HepG2 (cell line): ENCODE measurements at regions not wholly inside any gene's neighbourhood (a gene's known extent, or its start where the extent isn't known, plus 50 kb on each side); places are given as distances from the start of the nearest gene placed in this dataset.

ENCODE experiments used
- BRD4 ChIP-seq: sonication (generic); formaldehyde crosslinking; IDR thresholded peaks from 2 replicates; pipeline ENCODE4 v1.4.0; 2020; ENCODE audit warnings: missing genetic modification reagents
- CTCF ChIP-seq: sonication (generic); formaldehyde crosslinking; IDR thresholded peaks from 2 replicates; pipeline ENCODE4 v1.5.0; 2020; ENCODE audit warnings: mild to moderate bottlenecking, missing genetic modification reagents, moderate library complexity
- GABPA ChIP-seq, 2 experiments: IDR thresholded peaks; 2 replicates each; pipeline ENCODE4 v1.6.1; 2011 to 2016; ENCODE audit warnings: low read depth in 2 of 2, low read length in 1 of 2, missing biosample characterization in 1 of 2, missing genetic modification characterization in 1 of 2
- REL ChIP-seq: sonication (generic); formaldehyde crosslinking; conservative IDR thresholded peaks from 2 replicates; pipeline ENCODE4 v1.8.0; 2022; ENCODE audit warnings: mild to moderate bottlenecking, missing genetic modification reagents, moderate library complexity

GRCh38 chr10:9885761-9886160, 1131.9 kb upstream of the CELF2 start:
- TF ChIP-seq BRD4 (no peak), REL (CRISPR knock-in tag) (no peak), GABPA (IDR thresholded peaks at IDR 0.05; ENCODE audit: low read depth, low read length) (no peak), GABPA (CRISPR knock-in tag; IDR thresholded peaks at IDR 0.05; ENCODE audit: low read depth) (no peak), CTCF (no peak)
